H1 (cell line): ENCODE measurements at regions not wholly inside any gene's neighbourhood (a gene's known extent, or its start where the extent isn't known, plus 50 kb on each side); places are given as distances from the start of the nearest gene placed in this dataset.

Experiments
- CHD1 ChIP-seq: IDR thresholded peaks from 2 replicates; pipeline ENCODE4 v1.6.1; 2012; ENCODE audit warnings: low read depth, low read length, improper control_type of control experiment
- CHD2 ChIP-seq: IDR thresholded peaks from 2 replicates; pipeline ENCODE4 v1.6.1; 2012; ENCODE audit warnings: low read length, improper control_type of control experiment
- EGR1 ChIP-seq: IDR thresholded peaks from 2 replicates; pipeline ENCODE4 v1.6.1; 2011; ENCODE audit warnings: low read depth, low read length, borderline replicate concordance
- GTF2F1 ChIP-seq: IDR thresholded peaks from 2 replicates; pipeline ENCODE4 v1.6.1; 2012; ENCODE audit warnings: low read depth, low read length, improper control_type of control experiment, borderline replicate concordance
- HDAC2 ChIP-seq, 2 experiments: fragments of 300-600 bp in 1 of 2; sonication (generic) in 1 of 2; IDR thresholded peaks; 2 replicates each; pipeline ENCODE4 v1.6.1; 2011 to 2012; ENCODE audit warnings: low read depth in 2 of 2, low read length in 2 of 2, mild to moderate bottlenecking in 2 of 2, moderate library complexity in 2 of 2, borderline replicate concordance in 1 of 2, inconsistent platforms in 1 of 2
- KDM1A ChIP-seq: fragments of 200-600, 300-600 bp; sonication (generic); IDR thresholded peaks from 2 replicates; pipeline ENCODE4 v1.7.1; 2016; ENCODE audit warnings: mild to moderate bottlenecking, low read length, borderline replicate concordance
- KDM5A ChIP-seq: fragments of 200-600 bp; IDR thresholded peaks from 2 replicates; pipeline ENCODE4 v1.7.1; 2012; ENCODE audit warnings: mild to moderate bottlenecking, low read length, inconsistent platforms, mixed read lengths
- POLR2AphosphoS5 ChIP-seq: IDR thresholded peaks from 2 replicates; pipeline ENCODE4 v1.6.1; 2011; ENCODE audit warnings: low read depth, low read length

- TF ChIP-seq EGR1 (no peak), KDM1A (no peak), CHD2 (no peak), KDM5A (no peak), HDAC2 (IDR thresholded peaks at IDR 0.05; ENCODE audit: borderline replicate concordance in 1 of 2, low read depth in 2 of 2, low read length in 2 of 2) (no peak), GTF2F1 (no peak), CHD1 (no peak), POLR2AphosphoS5 (no peak)
These were observed 253.4 kb downstream of the WDR11 start (continued) for GRCh38 chr10:121104476-121105111.
